GM23248 (cell line): ENCODE measurements at regions not wholly inside any gene's neighbourhood (a gene's known extent, or its start where the extent isn't known, plus 50 kb on each side); places are given as distances from the start of the nearest gene placed in this dataset.

Source experiments
- EZH2 ChIP-seq: fragments of 200-600 bp; sonication (generic); IDR thresholded peaks from 2 replicates; pipeline ENCODE4 v1.6.1; 2018; ENCODE audit warnings: antibody characterized with exemption, mild to moderate bottlenecking; ENCODE audit not compliant: insufficient read depth, poor library complexity, severe bottlenecking
- EZH2phosphoT487 ChIP-seq: fragments of 200-600 bp; sonication (generic); IDR thresholded peaks from 2 replicates; pipeline ENCODE4 v1.6.1; 2018; ENCODE audit warnings: antibody characterized with exemption, moderate library complexity, mild to moderate bottlenecking, low read depth; ENCODE audit not compliant: insufficient read depth

DNA sequence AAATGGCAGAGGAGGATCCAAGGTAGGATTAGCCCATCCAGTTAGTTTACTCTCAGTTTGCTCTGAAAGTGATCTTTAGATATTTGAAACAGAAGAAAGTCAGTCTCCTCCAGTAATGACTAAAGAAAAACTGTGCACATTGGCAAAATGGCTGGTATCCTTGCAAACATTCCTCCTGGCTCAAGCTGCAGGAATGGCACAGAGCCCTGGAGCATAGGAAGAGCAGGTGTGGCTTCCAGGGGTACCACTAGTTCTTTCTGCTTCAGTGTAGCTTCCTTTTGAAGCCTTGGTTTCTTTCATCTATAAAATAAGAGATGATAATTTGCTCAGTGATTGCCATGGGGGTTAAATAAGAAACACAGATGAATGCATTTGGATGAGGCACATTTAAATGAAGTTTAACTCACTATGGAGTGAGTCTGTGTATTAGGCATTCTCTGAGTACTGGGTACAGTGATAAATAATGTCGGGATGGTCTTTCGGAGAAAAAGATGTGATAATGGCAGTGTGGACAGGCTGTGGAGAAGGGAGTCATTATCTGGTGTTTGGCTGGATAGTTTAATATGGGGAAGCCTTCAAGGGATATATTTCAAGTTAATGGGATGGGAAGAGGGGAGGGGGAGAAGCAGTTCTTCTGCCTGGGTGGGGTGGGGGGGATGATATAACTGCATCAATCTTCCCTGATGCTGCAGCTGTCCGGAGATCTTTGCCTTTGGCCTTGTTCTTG lies 217.3 kb upstream of the KLF4 start:
- TF ChIP-seq EZH2phosphoT487 (no peak), EZH2 (no peak)
